ENCODE measurements at regions not wholly inside any gene's neighbourhood (a gene's known extent, or its start where the extent isn't known, plus 50 kb on each side); places are given as distances from the start of the nearest gene placed in this dataset.
A peak's percentile ranks its signal among the peaks of the same experiment; 100 is the strongest.

DNA sequence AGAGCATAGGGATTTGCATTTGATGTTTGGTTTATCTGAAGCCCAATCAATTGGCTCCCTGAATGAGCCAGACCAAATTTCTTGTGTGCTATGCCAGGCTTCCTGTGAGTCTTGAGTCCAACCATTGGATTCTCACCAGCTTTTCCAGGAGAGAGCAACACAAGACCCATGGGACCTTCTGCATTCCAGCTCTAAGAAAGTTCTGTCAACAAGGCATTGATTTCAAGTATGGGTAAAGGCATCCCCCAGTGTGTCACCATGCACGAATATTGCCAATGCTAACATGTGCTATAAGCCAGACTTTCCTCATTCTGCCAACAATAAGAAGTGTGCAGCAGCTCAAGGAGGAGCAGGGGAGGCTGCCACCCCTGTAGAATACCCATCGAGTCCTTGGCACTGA is 266.6 kb downstream of the ETAA1 start:
- Histone ChIP-seq H3K27ac (peak overlapping the region in 1 of 2 donors; percentile 57), H3K4me3 (no peak overlapping the region)
- no peak for DNase-seq (ENCODE audit: low spot score)
- no peak for TF ChIP-seq CTCF (IDR thresholded peaks at IDR 0.05)

DNA sequence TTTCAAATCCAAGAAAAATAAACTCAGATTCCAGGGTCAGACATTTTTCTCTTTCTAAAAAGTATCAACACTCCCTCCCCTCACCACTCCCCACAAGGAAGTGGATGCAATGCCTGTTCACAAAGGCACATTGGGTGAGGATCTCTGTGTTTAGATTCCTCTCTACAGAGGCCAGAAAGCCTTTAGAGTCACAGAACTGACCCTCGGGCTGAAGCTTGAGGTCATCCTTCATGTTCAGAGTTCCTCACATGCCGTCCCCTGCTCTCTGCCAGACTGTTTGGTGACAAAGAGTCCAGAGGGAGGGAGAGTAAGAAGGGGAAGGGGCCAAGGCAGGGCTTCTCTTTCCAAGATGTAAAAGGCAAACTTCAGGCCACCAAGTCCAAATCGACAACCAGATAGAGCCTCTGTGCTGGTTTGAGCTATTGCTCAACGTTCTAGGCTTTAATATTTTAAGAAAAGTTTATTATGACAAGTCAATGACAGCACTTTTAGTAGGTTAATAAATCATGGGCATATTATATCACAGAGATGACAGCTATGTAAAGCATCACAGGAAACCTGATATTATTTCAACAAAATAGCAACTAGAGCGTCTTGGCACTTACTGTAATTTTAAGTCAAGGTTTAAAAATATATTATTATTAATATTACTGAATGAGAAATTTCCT is 269.4 kb downstream of the ETAA1 start:
- no peak for TF ChIP-seq CTCF (IDR thresholded peaks at IDR 0.05)
- peak; percentile 88 for DNase-seq (ENCODE audit: low spot score)
- peak overlapping the region; percentile 28 to 79 for H3K27ac ChIP-seq
- H3K4me3 ChIP-seq: no peak overlapping the region

DNA sequence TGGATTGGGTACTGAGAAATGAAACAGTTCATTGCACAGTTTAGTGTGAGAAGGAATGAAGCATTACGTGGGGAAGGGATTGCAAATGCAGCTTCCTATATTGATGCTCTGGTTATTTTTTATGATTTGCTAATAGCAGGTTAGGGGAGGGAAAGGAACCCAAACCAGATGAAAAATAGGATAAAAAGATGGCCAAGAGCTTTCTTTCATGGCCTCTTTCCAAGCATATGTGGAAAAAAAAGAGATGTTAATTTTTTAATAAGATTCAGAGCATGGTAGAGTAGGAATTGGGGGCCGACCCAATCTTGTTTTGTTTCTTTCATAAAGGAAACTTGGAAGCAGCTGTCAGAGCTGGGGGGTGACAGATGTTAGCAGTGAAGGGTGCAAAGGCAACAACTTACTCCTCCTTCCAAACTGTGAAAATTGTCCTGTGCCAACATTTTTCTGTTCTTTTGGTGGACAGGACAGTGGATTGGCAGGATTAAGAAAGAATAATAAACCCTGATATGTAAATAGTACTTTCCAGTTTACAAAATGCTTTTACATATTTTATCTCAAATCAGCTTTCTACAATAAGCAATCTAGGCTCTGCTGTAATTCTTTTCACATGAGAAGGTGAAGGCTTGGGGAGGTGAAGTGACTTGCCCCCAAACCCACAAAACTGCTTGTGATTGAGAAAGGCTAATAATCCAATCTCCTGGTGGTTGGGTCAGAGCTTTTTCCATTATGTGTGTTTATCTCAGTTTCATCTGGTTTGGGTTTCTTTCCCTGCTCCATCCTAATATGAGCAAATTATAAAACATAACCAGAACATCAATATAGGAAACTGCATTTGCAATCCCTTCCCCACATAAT is 270.1 kb downstream of the ETAA1 start:
- no peak for DNase-seq (ENCODE audit: low spot score)
- Histone ChIP-seq H3K4me3 (no peak overlapping the region), H3K27ac (peak overlapping the region in 1 of 2 donors; percentile 28)
- no peak for TF ChIP-seq CTCF (IDR thresholded peaks at IDR 0.05)

- TF ChIP-seq CTCF (IDR thresholded peaks at IDR 0.05): no peak
- DNase-seq (ENCODE audit: low spot score): no peak
- H3K4me3 ChIP-seq: no peak overlapping the region
- H3K27ac ChIP-seq: no peak overlapping the region
These were observed 271.4 kb downstream of the ETAA1 start for GRCh38 chr2:67668538-67668937.

GRCh38 chr2:67669168-67669567 is 272.0 kb downstream of the ETAA1 start:
- TF ChIP-seq CTCF (IDR thresholded peaks at IDR 0.05): no peak
- no peak overlapping the region for H3K4me3 ChIP-seq
- DNase-seq (ENCODE audit: low spot score): no peak
- no peak overlapping the region for H3K27ac ChIP-seq

- TF ChIP-seq CTCF (IDR thresholded peaks at IDR 0.05): no peak
- Histone ChIP-seq H3K4me3 (no peak overlapping the region), H3K27ac (no peak overlapping the region)
- DNase-seq (ENCODE audit: low spot score): no peak
These were observed 272.6 kb downstream of the ETAA1 start for GRCh38 chr2:67669766-67670165.

Measured in coronary artery (tissue), 2 donors.